Breast epithelium (tissue), 3 donors: ENCODE measurements at regions not wholly inside any gene's neighbourhood (a gene's known extent, or its start where the extent isn't known, plus 50 kb on each side); places are given as distances from the start of the nearest gene placed in this dataset.

Experiments used
- CTCF ChIP-seq, 3 donors: fragments of 450-650 bp; IDR thresholded peaks; one replicate each; pipeline ENCODE4 v1.5.1; 2016 to 2017; ENCODE audit warnings: antibody characterized with exemption in 3 of 3, mild to moderate bottlenecking in 3 of 3, moderate library complexity in 3 of 3
- POLR2A ChIP-seq: fragments of 450-650 bp; IDR thresholded peaks from one replicate; pipeline ENCODE4 v1.6.1; 2016; ENCODE audit warnings: antibody characterized with exemption, mild to moderate bottlenecking, moderate library complexity

GRCh38 chr3:110226645-110227044 is 845.0 kb upstream of the NECTIN3 start:
- TF ChIP-seq CTCF (IDR thresholded peaks at IDR 0.05) (no peak), POLR2A (no peak)
